B cell (primary cell): ENCODE measurements at regions not wholly inside any gene's neighbourhood (a gene's known extent, or its start where the extent isn't known, plus 50 kb on each side); places are given as distances from the start of the nearest gene placed in this dataset.

Source experiments
- ATAC-seq: fragments of 200-7000 bp; cut with Tn5 transposase; one replicate; pipeline ENCODE4 v1.10.0; 2021; ENCODE audit warnings: low read depth, mild to moderate bottlenecking, moderate number of reproducible peaks, moderate library complexity
- CTCF ChIA-PET: fragments of 350-600 bp; sonication (Branson Sonifier 250); formaldehyde crosslinking; loops from one replicate; lab custom pipeline; 2021; ENCODE audit warnings: antibody characterized with exemption, inconsistent platforms; lab: Charles Lee
- POLR2A ChIA-PET: fragments of 350-600 bp; sonication (Branson Sonifier 250); formaldehyde crosslinking; loops from one replicate; lab custom pipeline; 2021; ENCODE audit warnings: antibody characterized with exemption; lab: Charles Lee
- DNase-seq: peaks from one replicate; pipeline ENCODE4 v3.0.0; 2013
- H2AFZ ChIP-seq: 2 replicates; pipeline ENCODE4 v1.6.1; 2012; ENCODE audit warnings: mild to moderate bottlenecking, low read depth, low read length; ENCODE audit not compliant: insufficient read depth, poor library complexity, severe bottlenecking
- H3K27ac ChIP-seq, 2 donors: 1 replicate in 1 of 2; 2 replicates in 1 of 2; pipeline ENCODE4 v1.5.1; 2012 to 2013; ENCODE audit warnings: low read length in 2 of 2, mild to moderate bottlenecking in 2 of 2, moderate library complexity in 1 of 2
- H3K27me3 ChIP-seq, 4 experiments: fragments of 200-600 bp in 1 of 4; sonication (generic) in 1 of 4; replicated peaks in 1 of 4; 1 replicate in 2 of 4; 2 replicates in 2 of 4; pipeline versions ENCODE4 v1.6.1 to v1.7.0; 2013 to 2016; ENCODE audit warnings: low read length in 3 of 4, mild to moderate bottlenecking in 2 of 4, mixed read lengths in 1 of 4, moderate library complexity in 1 of 4; ENCODE audit not compliant: insufficient read depth in 4 of 4, control insufficient read depth in 3 of 4; ENCODE audit errors: control extremely low read depth in 1 of 4
- H3K36me3 ChIP-seq, 2 experiments: replicated peaks in 1 of 2; 1 replicate in 1 of 2; 2 replicates in 1 of 2; pipeline versions ENCODE4 v1.6.1 to v1.7.1; 2013; ENCODE audit warnings: low read length in 1 of 2; ENCODE audit not compliant: insufficient read depth in 2 of 2, control insufficient read depth in 1 of 2; ENCODE audit errors: control extremely low read depth in 1 of 2, extremely low read depth in 1 of 2
- H3K4me1 ChIP-seq, 2 donors: fragments of 200-600 bp in 1 of 2; sonication (generic) in 1 of 2; 1 replicate in 1 of 2; 2 replicates in 1 of 2; pipeline versions ENCODE4 v1.5.1 to v1.6.1; 2013 to 2017; ENCODE audit warnings: low read length in 2 of 2; ENCODE audit not compliant: control insufficient read depth in 2 of 2, insufficient read depth in 2 of 2
- H3K4me2 ChIP-seq: replicated peaks from 2 replicates; pipeline ENCODE3; 2012; ENCODE audit warnings: mild to moderate bottlenecking, low read depth, low read length; ENCODE audit not compliant: poor library complexity, severe bottlenecking
- H3K4me3 ChIP-seq, 5 experiments: fragments of 200-600 bp in 1 of 5; sonication (generic) in 1 of 5; 1 replicate in 3 of 5; 2 replicates in 2 of 5; pipeline versions ENCODE4 v1.5.1 to v1.7.0; 2011 to 2016; ENCODE audit warnings: low read length in 4 of 5, mild to moderate bottlenecking in 4 of 5, low read depth in 2 of 5, control low read depth in 1 of 5, moderate library complexity in 1 of 5; ENCODE audit not compliant: insufficient read depth in 1 of 5; ENCODE audit errors: control extremely low read depth in 1 of 5, extremely low read depth in 1 of 5
- H3K79me2 ChIP-seq: fragments of 200-600 bp; sonication (generic); one replicate; pipeline ENCODE4 v1.6.0; 2016; ENCODE audit warnings: low read length; ENCODE audit not compliant: control insufficient read depth, insufficient read depth
- H3K9ac ChIP-seq: fragments of 200-600 bp; sonication (generic); 2 replicates; pipeline ENCODE4 v1.6.1; 2017; ENCODE audit warnings: mild to moderate bottlenecking, low read length, moderate library complexity
- H3K9me3 ChIP-seq, 3 donors: one replicate each; pipeline versions ENCODE4 v1.6.1 to v1.7.1; 2013; ENCODE audit warnings: low read length in 2 of 3; ENCODE audit not compliant: control insufficient read depth in 2 of 3, insufficient read depth in 1 of 3; ENCODE audit errors: control extremely low read depth in 1 of 3
- H4K20me1 ChIP-seq: 2 replicates; pipeline ENCODE4 v1.6.0; 2012; ENCODE audit warnings: mild to moderate bottlenecking, low read length; ENCODE audit not compliant: insufficient read depth, control insufficient read depth, poor library complexity, severe bottlenecking
- H3K27ac Mint-ChIP-seq: one replicate; pipeline ENCODE4 v1.8.0; 2021; ENCODE audit warnings: mixed read lengths
- H3K27me3 Mint-ChIP-seq: one replicate; pipeline ENCODE4 v1.8.0; 2021; ENCODE audit warnings: mixed read lengths
- H3K4me1 Mint-ChIP-seq: one replicate; pipeline ENCODE4 v1.8.0; 2021; ENCODE audit warnings: mixed read lengths
- H3K4me3 Mint-ChIP-seq: one replicate; pipeline ENCODE4 v1.8.0; 2021; ENCODE audit warnings: mixed read lengths
- H3K9me3 Mint-ChIP-seq: one replicate; pipeline ENCODE4 v1.8.0; 2022; ENCODE audit warnings: mixed read lengths; ENCODE audit not compliant: insufficient read depth
- CTCF ChIP-seq: fragments of 200-600 bp; IDR thresholded peaks from one replicate; pipeline ENCODE4 v1.8.0; 2022; ENCODE audit warnings: antibody characterized with exemption, mild to moderate bottlenecking
- EZH2 ChIP-seq: IDR thresholded peaks from 2 replicates; pipeline ENCODE4 v1.6.1; 2012; ENCODE audit warnings: borderline replicate concordance, low read depth, mild to moderate bottlenecking, moderate library complexity, low read length; ENCODE audit not compliant: insufficient read depth, poor library complexity, severe bottlenecking
- WGBS: methylation state at CpG from one replicate; pipeline ENCODE4 v1.1.5; 2013; ENCODE audit warnings: missing lambda C conversion rate; ENCODE audit not compliant: insufficient coverage; 5-methylcytosine and 5-hydroxymethylcytosine counted together
- intact Hi-C: fragments of 100-400 bp; cut with micrococcal nuclease; formaldehyde crosslinking; loops from one replicate; pipeline ENCODE4 v1.10.0; 2022

DNA sequence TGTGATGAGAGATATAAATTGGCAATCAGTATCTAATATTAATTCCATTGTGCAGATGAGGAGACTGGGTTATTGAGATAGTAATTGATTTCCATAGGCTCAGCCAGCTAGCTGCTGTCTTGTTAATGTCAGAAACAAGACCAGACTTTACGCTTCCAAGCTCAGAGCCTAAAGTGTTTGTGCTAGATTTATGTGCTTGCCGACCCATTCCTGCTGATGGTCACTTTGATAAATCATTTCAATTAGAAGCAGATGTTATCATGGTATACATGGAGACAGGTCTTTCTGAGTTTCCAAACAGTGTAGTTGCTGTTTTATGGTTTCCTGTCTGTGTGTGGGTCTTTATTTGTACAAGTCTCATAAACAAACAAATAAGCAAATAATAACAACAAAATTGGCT, 92.8 kb downstream of the AQP4 start:
- Histone ChIP-seq H3K4me2 (no peak overlapping the region), H2AFZ (no peak overlapping the region), H3K4me1 (no peaks in the 10 kb centered on the region), H3K36me3 (no peaks in the 10 kb centered on the region), H3K4me3 (no peak overlapping the region), H3K9ac (no peak overlapping the region), H4K20me1 (no peaks in the 10 kb centered on the region), H3K9me3 (no peaks in the 10 kb centered on the region), H3K27me3 (no peaks in the 10 kb centered on the region), H3K79me2 (no peaks in the 10 kb centered on the region), H3K27ac (no peak overlapping the region)
- ChIA-PET CTCF (no interaction called here), POLR2A (no interaction called here)
- intact Hi-C loops, result no loop called here
- ATAC-seq, result no peak
- Mint-ChIP-seq H3K4me3 (no peak overlapping the region), H3K27me3 (no peaks in the 10 kb centered on the region), H3K9me3 (no peaks in the 10 kb centered on the region), H3K27ac (no peak overlapping the region), H3K4me1 (no peaks in the 10 kb centered on the region)
- TF ChIP-seq EZH2, result no peak
- no peak for TF ChIP-seq CTCF
- no peak for DNase-seq
- 100% methylated on average over 1 of the region's 2 CpGs for WGBS

DNA sequence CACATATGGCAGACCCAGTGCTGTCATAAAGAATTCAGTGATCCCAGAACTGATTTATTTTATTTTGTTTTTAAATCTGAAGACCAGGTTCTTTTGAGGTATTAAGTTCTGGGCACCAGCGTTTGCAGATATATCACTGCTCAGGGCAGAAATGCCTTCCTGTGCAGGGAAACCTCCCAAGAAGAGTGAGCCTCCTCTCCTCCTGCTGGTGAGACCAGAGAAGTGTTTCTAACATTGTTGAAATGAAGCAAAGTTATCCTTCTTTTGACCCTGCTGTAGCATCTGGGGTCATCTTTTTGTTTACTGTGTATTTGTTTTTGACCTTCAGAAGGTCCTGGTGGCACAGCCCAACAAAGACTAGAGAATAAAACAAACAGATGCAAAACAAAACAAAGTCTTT, 94.0 kb downstream of the AQP4 start:
- no peak overlapping the region for H3K27ac Mint-ChIP-seq
- H3K79me2 ChIP-seq, result no peaks in the 10 kb centered on the region
- H3K36me3 ChIP-seq, result no peaks in the 10 kb centered on the region
- ChIA-PET POLR2A (no interaction called here), CTCF (no interaction called here)
- DNase-seq, result no peak
- intact Hi-C loops, result no loop called here
- 29% methylated on average over 1 of the region's 1 CpG for WGBS
- H3K4me1 Mint-ChIP-seq, result no peaks in the 10 kb centered on the region
- ATAC-seq, result no peak
- no peak overlapping the region for H3K4me3 ChIP-seq
- H3K4me3 Mint-ChIP-seq, result no peak overlapping the region
- H3K9me3 Mint-ChIP-seq, result no peaks in the 10 kb centered on the region
- no peaks in the 10 kb centered on the region for H3K4me1 ChIP-seq
- TF ChIP-seq EZH2 (no peak), CTCF (no peak)
- no peak overlapping the region for H3K9ac ChIP-seq
- peaks cover 0 to 3% (median 0%) of the 10 kb centered on the region in 3 donors for H3K9me3 ChIP-seq
- no peak overlapping the region for H2AFZ ChIP-seq
- H3K4me2 ChIP-seq, result no peak overlapping the region
- H3K27me3 Mint-ChIP-seq, result no peaks in the 10 kb centered on the region
- no peak overlapping the region for H3K27ac ChIP-seq
- no peaks in the 10 kb centered on the region for H3K27me3 ChIP-seq
- H4K20me1 ChIP-seq, result no peaks in the 10 kb centered on the region
